ENCODE measurements at regions not wholly inside any gene's neighbourhood (a gene's known extent, or its start where the extent isn't known, plus 50 kb on each side); places are given as distances from the start of the nearest gene placed in this dataset.

- TF ChIP-seq POLR2AphosphoS5 (IDR thresholded peaks at IDR 0.05; ENCODE audit: insufficient read depth in 1 of 2, low read depth in 1 of 2), result no peak
- TF ChIP-seq CTCF (IDR thresholded peaks at IDR 0.05), result no peak
- no peak for TF ChIP-seq POLR2A (IDR thresholded peaks at IDR 0.05)
Measured at GRCh38 chr9:11821306-11821975, 871.7 kb upstream of the TYRP1 start.

Measured in vagina (tissue), 2 donors.